ENCODE measurements at regions not wholly inside any gene's neighbourhood (a gene's known extent, or its start where the extent isn't known, plus 50 kb on each side); places are given as distances from the start of the nearest gene placed in this dataset.

DNA sequence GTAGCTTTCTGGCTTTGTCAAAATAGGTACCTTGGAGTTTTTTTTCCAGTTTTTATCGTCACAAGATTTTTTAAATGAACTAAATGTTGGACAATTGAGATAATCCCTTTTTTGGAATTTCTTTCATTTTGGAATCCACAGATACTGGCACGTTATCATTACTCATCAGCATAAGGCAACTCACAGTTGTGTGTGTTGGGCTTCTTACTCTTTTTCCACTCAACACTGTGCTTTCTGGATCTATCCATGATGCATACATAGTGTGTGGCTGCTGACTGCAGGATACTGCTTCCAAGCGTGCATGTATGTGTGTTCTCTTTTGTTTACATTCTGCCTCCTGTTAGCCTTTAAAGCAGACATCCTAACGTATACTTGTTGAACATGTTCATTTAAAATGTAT is 113.5 kb upstream of the FAM9A start:
- H3K27me3 ChIP-seq: no peaks in the 10 kb centered on the region
- intact Hi-C loops (cut with DNase I): loop anchor here (5.0 to 10.0 kb wide), 2 partner anchors 428 to 500 kb away; no protein-coding TSS in a partner anchor
- peak overlapping the region in 1 of 2 donors; percentile 32 for H3K4me3 ChIP-seq
- no peak for TF ChIP-seq CTCF (IDR thresholded peaks at IDR 0.05)
- no peaks in the 10 kb centered on the region for H3K9me3 ChIP-seq
- no peaks in the 10 kb centered on the region for H3K36me3 ChIP-seq
- peak overlapping the region; percentile 54 to 70 for H3K27ac ChIP-seq
- peaks cover 3 to 15% of the 10 kb centered on the region in 2 donors for H3K4me1 ChIP-seq
- DNase-seq (ENCODE audit: low spot score in 2 of 2): no peak

- H3K27me3 ChIP-seq: no peaks in the 10 kb centered on the region
- peaks cover 3 to 15% of the 10 kb centered on the region in 2 donors for H3K4me1 ChIP-seq
- no peaks in the 10 kb centered on the region for H3K36me3 ChIP-seq
- H3K4me3 ChIP-seq: peak overlapping the region in 1 of 2 donors; percentile 32
- peak in 1 of 2 donors; percentile 73 for DNase-seq (ENCODE audit: low spot score in 2 of 2)
- intact Hi-C loops (cut with DNase I): loop anchor here (5.0 to 10.0 kb wide), 2 partner anchors 428 to 501 kb away; no protein-coding TSS in a partner anchor
- no peak for TF ChIP-seq CTCF (IDR thresholded peaks at IDR 0.05)
- peak overlapping the region; percentile 54 to 70 for H3K27ac ChIP-seq
- H3K9me3 ChIP-seq: no peaks in the 10 kb centered on the region
These were observed 112.6 kb upstream of the FAM9A start for GRCh38 chrX:8913655-8914409.

DNA sequence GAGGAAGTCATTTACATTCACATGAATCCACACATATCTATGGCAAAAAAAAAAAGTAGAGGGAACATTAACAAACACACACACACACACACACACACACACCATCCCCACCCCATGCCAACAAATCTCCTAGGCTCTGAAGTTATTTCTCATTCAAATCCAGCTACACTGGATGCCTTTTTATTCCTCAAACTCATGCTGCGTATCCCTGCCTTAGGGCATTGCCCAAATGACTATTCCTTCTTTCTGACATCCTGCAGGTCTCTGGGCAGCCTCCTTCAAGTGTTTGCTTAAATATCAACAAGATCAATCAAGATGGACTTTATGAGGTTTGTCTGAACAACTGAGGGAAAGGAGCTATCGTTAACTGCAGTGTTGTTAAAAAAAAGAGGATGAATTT is 106.5 kb upstream of the FAM9A start:
- H3K27me3 ChIP-seq: no peaks in the 10 kb centered on the region
- H3K36me3 ChIP-seq: no peaks in the 10 kb centered on the region
- no peak for TF ChIP-seq CTCF (IDR thresholded peaks at IDR 0.05)
- H3K4me1 ChIP-seq: no peaks in the 10 kb centered on the region
- no peaks in the 10 kb centered on the region for H3K9me3 ChIP-seq
- no peak for DNase-seq (ENCODE audit: low spot score in 2 of 2)
- no peak overlapping the region for H3K4me3 ChIP-seq
- intact Hi-C loops (cut with DNase I): no loop called here
- H3K27ac ChIP-seq: no peak overlapping the region

- no peak overlapping the region for H3K27ac ChIP-seq
- intact Hi-C loops (cut with DNase I): no loop called here
These were observed 105.2 kb upstream of the FAM9A start for GRCh38 chrX:8906299-8906938.

DNA sequence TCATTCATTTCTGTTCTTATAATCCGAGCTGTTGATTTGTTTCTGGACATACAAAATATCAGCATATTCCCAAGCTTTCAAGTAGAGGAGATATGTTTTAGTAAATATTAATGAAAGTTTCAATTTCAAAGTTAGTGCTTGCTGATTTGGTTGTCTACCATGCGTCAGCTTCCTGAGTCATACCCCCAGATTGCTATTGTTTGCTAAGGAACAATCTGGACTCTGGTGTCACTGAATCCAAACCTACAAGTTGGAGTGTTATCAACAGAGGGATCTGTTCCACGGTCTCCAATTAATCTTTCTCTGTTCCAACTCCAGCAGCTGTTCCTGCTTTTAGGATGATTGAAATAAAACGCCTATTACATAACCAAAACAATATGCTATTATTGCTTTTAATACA is 96.1 kb upstream of the FAM9A start:
- TF ChIP-seq CTCF (IDR thresholded peaks at IDR 0.05): no peak
- Histone ChIP-seq H3K27me3 (no peaks in the 10 kb centered on the region), H3K27ac (no peak overlapping the region), H3K4me1 (no peaks in the 10 kb centered on the region), H3K4me3 (no peak overlapping the region), H3K9me3 (no peaks in the 10 kb centered on the region), H3K36me3 (no peaks in the 10 kb centered on the region)
- no peak for DNase-seq (ENCODE audit: low spot score in 2 of 2)
- intact Hi-C loops (cut with DNase I): no loop called here

More at GRCh38 chrX:8906299-8906938, 105.2 kb upstream of the FAM9A start:
- H3K36me3 ChIP-seq: no peaks in the 10 kb centered on the region
- no peak for TF ChIP-seq CTCF (IDR thresholded peaks at IDR 0.05)
- no peaks in the 10 kb centered on the region for H3K9me3 ChIP-seq
- no peaks in the 10 kb centered on the region for H3K27me3 ChIP-seq
- H3K4me1 ChIP-seq: no peaks in the 10 kb centered on the region
- no peak for DNase-seq (ENCODE audit: low spot score in 2 of 2)
- no peak overlapping the region for H3K4me3 ChIP-seq

All from ascending aorta (tissue), 2 donors.